Stomach (tissue), 8 donors: ENCODE measurements at regions not wholly inside any gene's neighbourhood (a gene's known extent, or its start where the extent isn't known, plus 50 kb on each side); places are given as distances from the start of the nearest gene placed in this dataset.

Experiments used
- DNase-seq, 2 donors: peaks; one replicate each; pipeline versions ENCODE4 v3.0.0 to v3.0.0-alpha.2; 2013 to 2019
- H3K27ac ChIP-seq, 5 donors: fragments of 200-600 bp in 4 of 5; sonication (generic) in 4 of 5; one replicate each; pipeline ENCODE4 v1.5.1; 2013 to 2019; ENCODE audit warnings: mild to moderate bottlenecking in 1 of 5, moderate library complexity in 1 of 5
- H3K27me3 ChIP-seq, 3 donors: fragments of 200-600 bp; sonication (generic); one replicate each; pipeline ENCODE4 v1.5.1; 2017 to 2019; ENCODE audit warnings: mixed run types in 1 of 3
- H3K36me3 ChIP-seq, 4 donors: fragments of 200-600 bp; sonication (generic); 1 replicate in 3 of 4; 2 replicates in 1 of 4; pipeline ENCODE4 v1.5.1; 2016 to 2019
- H3K4me1 ChIP-seq, 4 donors: fragments of 200-600 bp; sonication (generic); one replicate each; pipeline ENCODE4 v1.5.1; 2016 to 2019
- H3K4me3 ChIP-seq, 4 donors: fragments of 200-600 bp; sonication (generic) in 3 of 4; one replicate each; pipeline ENCODE4 v1.5.1; 2016 to 2019; ENCODE audit warnings: mild to moderate bottlenecking in 1 of 4
- H3K9me3 ChIP-seq, 4 donors: fragments of 200-600 bp; sonication (generic); one replicate each; pipeline ENCODE4 v1.5.1; 2016 to 2019
- CTCF ChIP-seq, 7 experiments: fragments of 450-650 bp in 4 of 7; fragments of 200-600 bp in 3 of 7; sonication (generic) in 3 of 7; IDR thresholded peaks; one replicate each; pipeline ENCODE4 v1.5.1; 2016 to 2019; ENCODE audit warnings: antibody characterized with exemption in 7 of 7, control low read depth in 2 of 7, mild to moderate bottlenecking in 1 of 7
- EP300 ChIP-seq: sonication (generic); formaldehyde crosslinking; IDR thresholded peaks from one replicate; pipeline ENCODE4 v1.6.1; 2017; ENCODE audit warnings: antibody characterized with exemption
- POLR2A ChIP-seq, 4 donors: fragments of 450-650 bp; IDR thresholded peaks; one replicate each; pipeline ENCODE4 v1.6.1; 2016; ENCODE audit warnings: antibody characterized with exemption in 4 of 4, control low read depth in 2 of 4, mild to moderate bottlenecking in 1 of 4, moderate library complexity in 1 of 4
- POLR2AphosphoS5 ChIP-seq, 3 donors: sonication (generic); formaldehyde crosslinking; IDR thresholded peaks; one replicate each; pipeline ENCODE4 v1.6.1; 2016; ENCODE audit warnings: antibody characterized with exemption in 3 of 3
- WGBS, 5 donors: extraction: QIAGEN DNeasy Blood & Tissue Kit in 3 of 5; methylation state at CpG; one replicate each; pipeline versions ENCODE4 v1.1.5 to v1.1.7; 2013 to 2018; 5-methylcytosine and 5-hydroxymethylcytosine counted together
- intact Hi-C: fragments of 100-400 bp; cut with DNase I; formaldehyde crosslinking; loops from one replicate; pipeline ENCODE4 v1.15.1; 2023; ENCODE audit warnings: low total_unique reads
- donor health status: healthy with polysubstance abuse.
- donor health status: Bipolar disorder and iron deficiency.
- donor health status: healthy.

- H3K9me3 ChIP-seq = no peaks in the 10 kb centered on the region
- TF ChIP-seq CTCF (IDR thresholded peaks at IDR 0.05) (no peak), POLR2AphosphoS5 (IDR thresholded peaks at IDR 0.05) (no peak), POLR2A (IDR thresholded peaks at IDR 0.05) (no peak), EP300 (no peak)
- H3K36me3 ChIP-seq = no peaks in the 10 kb centered on the region
- H3K4me1 ChIP-seq = peaks cover 0 to 21% (median 8%) of the 10 kb centered on the region in 4 donors
- WGBS, 5 donors = 39 to 73% (median 54%) methylated on average over 10 of the region's 10 CpGs
- no peak overlapping the region for H3K4me3 ChIP-seq
- H3K27me3 ChIP-seq = no peaks in the 10 kb centered on the region
- H3K27ac ChIP-seq = peak overlapping the region in 1 of 5 donors; percentile 10
- DNase-seq = peak in 1 of 2 donors; percentile 62
- intact Hi-C loops = no loop called here
Observed at GRCh38 chr7:27361522-27361921, 118.9 kb downstream of the EVX1 start.

- 70 to 79% (median 75%) methylated on average over 4 of the region's 4 CpGs for WGBS, 5 donors
- peaks cover 0 to 21% (median 8%) of the 10 kb centered on the region in 4 donors for H3K4me1 ChIP-seq
- H3K27me3 ChIP-seq = no peaks in the 10 kb centered on the region
- H3K4me3 ChIP-seq = no peak overlapping the region
- H3K27ac ChIP-seq = no peak overlapping the region
- TF ChIP-seq POLR2A (IDR thresholded peaks at IDR 0.05) (no peak), EP300 (no peak), POLR2AphosphoS5 (IDR thresholded peaks at IDR 0.05) (no peak), CTCF (IDR thresholded peaks at IDR 0.05) (no peak)
- no peaks in the 10 kb centered on the region for H3K36me3 ChIP-seq
- intact Hi-C loops = no loop called here
- no peak for DNase-seq
- no peaks in the 10 kb centered on the region for H3K9me3 ChIP-seq
Observed at GRCh38 chr7:27362026-27362425, 119.4 kb downstream of the EVX1 start.

GRCh38 chr7:27364344-27364758, 121.7 kb downstream of the EVX1 start:
- Histone ChIP-seq H3K36me3 (no peaks in the 10 kb centered on the region), H3K4me3 (peak overlapping the region in 1 of 4 donors; percentile 13), H3K9me3 (no peaks in the 10 kb centered on the region), H3K27ac (peak overlapping the region in 4 of 5 donors; percentile 56 to 84 (median 70)), H3K27me3 (no peaks in the 10 kb centered on the region), H3K4me1 (peaks cover 0 to 21% (median 8%) of the 10 kb centered on the region in 4 donors)
- peak; percentile 27 to 78 for DNase-seq
- TF ChIP-seq POLR2AphosphoS5 (IDR thresholded peaks at IDR 0.05) (peak in 2 of 3 donors; percentile 38 to 40), CTCF (IDR thresholded peaks at IDR 0.05) (no peak), POLR2A (IDR thresholded peaks at IDR 0.05) (no peak), EP300 (no peak)
- 53 to 58% (median 57%) methylated on average over 4 of the region's 4 CpGs for WGBS, 5 donors
- intact Hi-C loops = no loop called here

- no peak overlapping the region for H3K4me3 ChIP-seq
- DNase-seq = peak in 1 of 2 donors; percentile 50
- TF ChIP-seq POLR2A (IDR thresholded peaks at IDR 0.05) (no peak), CTCF (IDR thresholded peaks at IDR 0.05) (no peak), EP300 (no peak), POLR2AphosphoS5 (IDR thresholded peaks at IDR 0.05) (no peak)
- no peaks in the 10 kb centered on the region for H3K9me3 ChIP-seq
- H3K27ac ChIP-seq = no peak overlapping the region
- H3K27me3 ChIP-seq = no peaks in the 10 kb centered on the region
- intact Hi-C loops = no loop called here
- WGBS, 5 donors = 65 to 80% (median 75%) methylated on average over 4 of the region's 4 CpGs
- H3K36me3 ChIP-seq = no peaks in the 10 kb centered on the region
- H3K4me1 ChIP-seq = peaks cover 0 to 21% (median 11%) of the 10 kb centered on the region in 4 donors
Observed at GRCh38 chr7:27367179-27367932, 124.8 kb downstream of the EVX1 start.
